RWPE1 (cell line): ENCODE measurements at regions not wholly inside any gene's neighbourhood (a gene's known extent, or its start where the extent isn't known, plus 50 kb on each side); places are given as distances from the start of the nearest gene placed in this dataset.

Experiments used
- CTCF ChIA-PET: fragments of 350-600 bp; sonication (Branson Sonifier 250); formaldehyde crosslinking; extraction: SDS; loops from one replicate; lab custom pipeline; 2021; lab: Yijun Ruan, JAX
- POLR2A ChIA-PET: fragments of 400-600 bp; formaldehyde crosslinking; extraction: SDS; loops from one replicate; lab custom pipeline; 2020; ENCODE audit warnings: antibody characterized with exemption; ENCODE audit not compliant: low non-redundant PET; lab: Yijun Ruan, JAX
- DNase-seq: peaks from one replicate; pipeline ENCODE4 v3.0.0; 2012; ENCODE audit warnings: low spot score
- H3K27ac ChIP-seq: fragments of 450-650 bp; 2 replicates; pipeline ENCODE4 v1.5.1; 2017
- CTCF ChIP-seq: fragments of 450-650 bp; conservative IDR thresholded peaks from 2 replicates; pipeline ENCODE4 v1.5.1; 2017; ENCODE audit warnings: low read depth, mild to moderate bottlenecking

- no peak for DNase-seq
- no peak for TF ChIP-seq CTCF
- no peak overlapping the region for H3K27ac ChIP-seq
- POLR2A ChIA-PET = no interaction called here
- CTCF ChIA-PET = interaction anchor here (0.6 to 0.7 kb wide), 2 partner anchors 56 to 454 kb away, joined by 3 to 8 read pairs; no protein-coding TSS in a partner anchor
These were observed 364.2 kb upstream of the CLINT1 start for GRCh38 chr5:158223054-158223600.

- no peak overlapping the region for H3K27ac ChIP-seq
- CTCF ChIA-PET = interaction anchor here (0.6 kb wide), 1 partner anchor 19 kb away, joined by 3 read pairs; no protein-coding TSS in a partner anchor
- no peak for TF ChIP-seq CTCF
- peak; percentile 25 for DNase-seq
- POLR2A ChIA-PET = no interaction called here
These were observed 354.0 kb upstream of the CLINT1 start for GRCh38 chr5:158212917-158213316.

GRCh38 chr5:158212237-158212636 lies 353.3 kb upstream of the CLINT1 start:
- no peak overlapping the region for H3K27ac ChIP-seq
- TF ChIP-seq CTCF = no peak
- DNase-seq = no peak
- CTCF ChIA-PET = no interaction called here
- POLR2A ChIA-PET = no interaction called here

GRCh38 chr5:158209219-158209908 lies 350.4 kb upstream of the CLINT1 start:
- H3K27ac ChIP-seq = no peak overlapping the region
- no peak for TF ChIP-seq CTCF
- ChIA-PET POLR2A (no interaction called here), CTCF (interaction anchor here (0.5 kb wide), 1 partner anchor 561 kb away, joined by 3 read pairs; no protein-coding TSS in a partner anchor)
- no peak for DNase-seq

GRCh38 chr5:158207733-158208132 lies 348.8 kb upstream of the CLINT1 start:
- no peak for DNase-seq
- ChIA-PET CTCF (no interaction called here), POLR2A (no interaction called here)
- H3K27ac ChIP-seq = no peak overlapping the region
- TF ChIP-seq CTCF = no peak

GRCh38 chr5:158205992-158206391 lies 347.0 kb upstream of the CLINT1 start:
- H3K27ac ChIP-seq = no peak overlapping the region
- no peak for DNase-seq
- POLR2A ChIA-PET = no interaction called here
- CTCF ChIA-PET = no interaction called here
- no peak for TF ChIP-seq CTCF
